Body of pancreas (tissue), 4 donors: ENCODE measurements at regions not wholly inside any gene's neighbourhood (a gene's known extent, or its start where the extent isn't known, plus 50 kb on each side); places are given as distances from the start of the nearest gene placed in this dataset.

Source experiments
- ATAC-seq: fragments of 150-250 bp; one replicate; pipeline ENCODE4 v1.9.1; 2016
- DNase-seq, 4 donors: peaks; one replicate each; pipeline ENCODE4 v3.0.0-alpha.2; 2019
- H3K27ac ChIP-seq, 4 donors: fragments of 200-600 bp; sonication (generic); 1 replicate in 3 of 4; 2 replicates in 1 of 4; pipeline versions ENCODE4 v1.5.1 to v1.6.1; 2016 to 2019; ENCODE audit warnings: mild to moderate bottlenecking in 1 of 4, mixed read lengths in 1 of 4, moderate library complexity in 1 of 4
- H3K27me3 ChIP-seq, 2 donors: fragments of 200-600 bp; sonication (generic); one replicate each; pipeline ENCODE4 v1.6.0; 2016; ENCODE audit warnings: mild to moderate bottlenecking in 1 of 2
- H3K36me3 ChIP-seq, 2 donors: fragments of 200-600 bp; sonication (generic); replicated peaks in 1 of 2; 2 replicates each; pipeline ENCODE4 v1.5.1; 2016; ENCODE audit warnings: low read depth in 2 of 2; ENCODE audit not compliant: insufficient read depth in 1 of 2
- H3K4me1 ChIP-seq: fragments of 200-600 bp; sonication (generic); one replicate; pipeline ENCODE4 v1.6.0; 2016
- H3K4me3 ChIP-seq, 2 donors: fragments of 200-600 bp; sonication (generic); 1 replicate in 1 of 2; 2 replicates in 1 of 2; pipeline ENCODE4 v1.5.1; 2016 to 2019
- H3K9me3 ChIP-seq, 3 donors: fragments of 200-600 bp; sonication (generic); 1 replicate in 2 of 3; 2 replicates in 1 of 3; pipeline ENCODE4 v1.5.1; 2016
- CTCF ChIP-seq, 7 experiments: fragments of 450-650 bp in 4 of 7; fragments of 200-600 bp in 3 of 7; sonication (generic) in 3 of 7; IDR thresholded peaks; one replicate each; pipeline ENCODE4 v1.5.1; 2016 to 2019; ENCODE audit warnings: antibody characterized with exemption in 7 of 7
- POLR2A ChIP-seq, 3 donors: fragments of 450-650 bp; IDR thresholded peaks; one replicate each; pipeline ENCODE4 v1.6.1; 2016; ENCODE audit warnings: antibody characterized with exemption in 3 of 3, mild to moderate bottlenecking in 2 of 3
- WGBS, 2 donors: methylation state at CpG; one replicate each; pipeline ENCODE4 v1.1.5; 2017; 5-methylcytosine and 5-hydroxymethylcytosine counted together
- intact Hi-C: fragments of 100-400 bp; cut with DNase I; formaldehyde crosslinking; loops from one replicate; pipeline ENCODE4 v1.15.1; 2023

DNA sequence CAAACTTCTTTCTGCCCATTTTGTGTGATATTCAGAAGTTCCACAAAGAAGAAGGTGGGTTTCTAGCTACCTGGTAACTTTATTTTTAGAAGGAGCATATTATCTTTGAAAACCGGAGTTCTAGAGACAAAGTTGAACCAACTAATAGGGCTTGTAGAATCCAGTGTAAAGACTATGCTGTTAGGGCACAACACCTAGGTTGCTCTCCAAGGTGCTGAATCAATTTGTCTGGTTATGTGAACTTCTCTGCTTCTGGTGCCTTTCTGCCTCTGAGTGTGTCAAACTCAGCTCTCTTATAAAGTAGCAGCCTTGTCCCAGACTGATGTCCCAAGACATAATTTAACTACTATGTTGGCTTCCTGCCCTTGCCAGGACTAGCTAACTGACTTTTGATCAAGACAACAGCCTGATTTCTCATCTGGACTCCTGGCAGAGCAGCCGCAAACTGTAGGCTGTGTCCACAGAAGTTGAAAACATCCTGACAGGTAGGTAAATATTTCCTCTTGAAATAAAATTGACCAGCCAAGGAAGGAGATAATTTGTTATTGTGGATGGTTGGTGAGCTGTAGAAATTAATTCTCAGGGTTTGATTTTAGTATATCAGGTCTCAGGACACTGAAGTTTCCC is 119.4 kb downstream of the CYRIA start:
- intact Hi-C loops = no loop called here
- Histone ChIP-seq H3K4me3 (no peak overlapping the region), H3K36me3 (no peaks in the 10 kb centered on the region), H3K27ac (no peak overlapping the region), H3K4me1 (no peaks in the 10 kb centered on the region), H3K27me3 (no peaks in the 10 kb centered on the region), H3K9me3 (no peaks in the 10 kb centered on the region)
- DNase-seq = peak; percentile 19 to 31 (median 22)
- ATAC-seq = no peak
- TF ChIP-seq POLR2A (IDR thresholded peaks at IDR 0.05) = no peak
- TF ChIP-seq CTCF (IDR thresholded peaks at IDR 0.05) = no peak
- 7 to 24% methylated on average over 2 of the region's 2 CpGs for WGBS, 2 donors

GRCh38 chr2:16538707-16539106 is 126.9 kb downstream of the CYRIA start:
- no peak for DNase-seq
- Histone ChIP-seq H3K36me3 (no peaks in the 10 kb centered on the region), H3K9me3 (no peaks in the 10 kb centered on the region), H3K4me3 (no peak overlapping the region), H3K4me1 (no peaks in the 10 kb centered on the region), H3K27ac (no peak overlapping the region), H3K27me3 (no peaks in the 10 kb centered on the region)
- intact Hi-C loops = no loop called here
- ATAC-seq = no peak
- 45 to 48% methylated on average over 3 of the region's 3 CpGs for WGBS, 2 donors
- TF ChIP-seq POLR2A (IDR thresholded peaks at IDR 0.05) (no peak), CTCF (IDR thresholded peaks at IDR 0.05) (no peak)

DNA sequence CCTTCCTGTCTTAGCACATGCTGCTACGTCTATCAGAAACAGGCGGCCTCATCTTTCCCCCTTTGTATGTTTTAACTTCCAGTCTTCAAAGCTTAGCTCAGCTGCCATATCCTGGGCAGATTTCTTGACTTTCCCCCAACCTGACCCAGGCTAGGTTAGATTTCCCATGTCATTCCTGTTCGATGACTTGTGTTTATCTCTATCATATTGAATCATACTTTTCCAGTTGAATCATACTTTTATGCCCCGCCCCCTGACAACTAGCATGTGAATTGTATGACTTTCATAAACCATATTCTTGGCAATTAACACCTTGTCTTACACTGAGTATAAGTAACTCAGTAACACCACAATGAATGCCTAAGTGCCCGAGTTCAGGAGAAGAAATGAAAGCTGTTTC is 128.3 kb downstream of the CYRIA start:
- DNase-seq (no peak), ATAC-seq (no peak)
- TF ChIP-seq POLR2A (IDR thresholded peaks at IDR 0.05) = no peak
- no peaks in the 10 kb centered on the region for H3K9me3 ChIP-seq
- H3K36me3 ChIP-seq = no peaks in the 10 kb centered on the region
- H3K27me3 ChIP-seq = no peaks in the 10 kb centered on the region
- whole genome bisulfite sequencing, 2 donors = 58 to 72% methylated on average over 5 of the region's 5 CpGs
- intact Hi-C loops = no loop called here
- no peaks in the 10 kb centered on the region for H3K4me1 ChIP-seq
- no peak overlapping the region for H3K27ac ChIP-seq
- H3K4me3 ChIP-seq = no peak overlapping the region

GRCh38 chr2:16526193-16526592 is 139.4 kb downstream of the CYRIA start:
- DNase-seq (no peak), ATAC-seq (no peak)
- no peak overlapping the region for H3K4me3 ChIP-seq
- H3K9me3 ChIP-seq = no peaks in the 10 kb centered on the region
- WGBS, 2 donors = 46 to 48% methylated on average over 1 of the region's 1 CpG
- TF ChIP-seq CTCF (IDR thresholded peaks at IDR 0.05) (no peak), POLR2A (IDR thresholded peaks at IDR 0.05) (no peak)
- H3K4me1 ChIP-seq = no peaks in the 10 kb centered on the region
- H3K27me3 ChIP-seq = no peaks in the 10 kb centered on the region
- no peak overlapping the region for H3K27ac ChIP-seq
- H3K36me3 ChIP-seq = no peaks in the 10 kb centered on the region
- intact Hi-C loops = no loop called here

GRCh38 chr2:16525265-16525887 is 140.3 kb downstream of the CYRIA start:
- Histone ChIP-seq H3K36me3 (no peaks in the 10 kb centered on the region), H3K4me3 (no peak overlapping the region), H3K27ac (no peak overlapping the region), H3K27me3 (no peaks in the 10 kb centered on the region), H3K9me3 (no peaks in the 10 kb centered on the region), H3K4me1 (no peaks in the 10 kb centered on the region)
- intact Hi-C loops = no loop called here
- WGBS, 2 donors = 65 to 73% methylated on average over 15 of the region's 15 CpGs
- TF ChIP-seq POLR2A (IDR thresholded peaks at IDR 0.05) (no peak), CTCF (IDR thresholded peaks at IDR 0.05) (peak in 2 of 7 experiments; percentile 10 to 22)
- ATAC-seq (no peak), DNase-seq (no peak)
